Ishikawa (cell line): ENCODE measurements at regions not wholly inside any gene's neighbourhood (a gene's known extent, or its start where the extent isn't known, plus 50 kb on each side); places are given as distances from the start of the nearest gene placed in this dataset.

ENCODE experiments used
- CEBPB ChIP-seq: IDR thresholded peaks from 2 replicates; pipeline ENCODE4 v1.6.1; 2012
- CREB1 ChIP-seq: IDR thresholded peaks from 2 replicates; pipeline ENCODE4 v1.6.1; 2012; ENCODE audit warnings: low read depth
- EGR1 ChIP-seq: IDR thresholded peaks from 2 replicates; pipeline ENCODE4 v1.6.1; 2012
- EP300 ChIP-seq: IDR thresholded peaks from 2 replicates; pipeline ENCODE4 v1.6.1; 2012; ENCODE audit warnings: borderline replicate concordance
- FOXM1 ChIP-seq: IDR thresholded peaks from 2 replicates; pipeline ENCODE4 v1.6.1; 2012; ENCODE audit warnings: low read depth, borderline replicate concordance
- MAX ChIP-seq: IDR thresholded peaks from 2 replicates; pipeline ENCODE4 v1.6.1; 2012
- NFIC ChIP-seq: IDR thresholded peaks from 2 replicates; pipeline ENCODE4 v1.6.1; 2012
- RAD21 ChIP-seq: IDR thresholded peaks from 2 replicates; pipeline ENCODE4 v1.6.1; 2012; ENCODE audit warnings: low read depth
- REST ChIP-seq: IDR thresholded peaks from 2 replicates; pipeline ENCODE4 v1.6.1; 2012; ENCODE audit warnings: low read depth, mild to moderate bottlenecking
- TAF1 ChIP-seq: IDR thresholded peaks from 2 replicates; pipeline ENCODE4 v1.6.1; 2012; ENCODE audit warnings: low read depth, mild to moderate bottlenecking
- TCF12 ChIP-seq: IDR thresholded peaks from 2 replicates; pipeline ENCODE4 v1.6.1; 2012; ENCODE audit warnings: low read depth
- TEAD4 ChIP-seq: IDR thresholded peaks from 2 replicates; pipeline ENCODE4 v1.6.1; 2012
- YY1 ChIP-seq: IDR thresholded peaks from 2 replicates; pipeline ENCODE4 v1.6.1; 2012; ENCODE audit warnings: low read depth
- ZBTB7A ChIP-seq: IDR thresholded peaks from 2 replicates; pipeline ENCODE4 v1.6.1; 2012; ENCODE audit warnings: low read depth
- TF ChIP-seq, protein P1 (sequence below): IDR thresholded peaks from 2 replicates; pipeline ENCODE4 v1.6.1; 2012

- no peak for TF ChIP-seq EP300
These were observed 105.8 kb upstream of the SPATA31D4 start for GRCh38 chr9:81822301-81822865.

GRCh38 chr9:81822967-81823366, 105.3 kb upstream of the SPATA31D4 start:
- TF ChIP-seq EP300 (peak; percentile 19; the same call in 1 of the 2 replicates), MAX (no peak)

DNA sequence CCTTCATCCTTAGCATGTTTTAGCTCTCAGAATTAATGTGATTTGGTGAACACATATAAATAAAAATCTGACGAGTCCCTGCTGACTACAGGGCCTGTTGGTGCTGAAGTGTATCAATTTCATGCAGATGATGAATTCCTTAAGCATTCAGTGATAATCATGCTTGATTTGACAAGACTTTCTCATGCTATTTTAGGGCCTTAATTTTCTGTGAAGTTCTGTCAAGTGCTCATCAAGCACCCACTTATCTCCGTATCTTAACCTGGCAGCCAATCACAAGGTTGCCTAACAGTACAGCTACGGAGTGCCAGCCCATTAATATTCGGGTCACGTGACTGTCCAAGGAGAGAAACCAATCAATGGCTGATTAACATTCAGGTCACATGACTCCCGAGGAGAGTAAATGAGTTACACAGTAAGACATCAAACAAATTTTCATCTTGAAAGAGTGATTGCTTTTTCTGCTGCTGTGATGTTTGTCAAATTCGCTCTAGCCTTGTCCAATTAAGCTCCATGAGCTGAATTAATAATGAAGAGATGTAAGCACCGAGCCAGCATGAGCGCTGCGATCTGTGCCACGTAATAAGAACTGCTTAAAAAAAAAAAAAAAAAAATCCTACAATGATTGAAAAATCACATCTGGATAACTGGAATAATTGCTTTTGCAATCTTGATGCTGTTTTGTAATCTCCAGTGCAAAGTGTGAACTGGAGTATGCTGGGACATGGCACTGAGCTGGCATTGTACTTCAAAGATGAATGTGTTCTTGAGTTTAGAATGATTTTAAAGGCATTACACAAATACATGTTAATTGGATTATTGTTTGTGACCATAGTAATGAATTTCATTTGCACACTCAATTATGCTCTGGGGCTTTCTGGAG, 104.3 kb upstream of the SPATA31D4 start:
- no peak for TF ChIP-seq YY1
- no peak for TF ChIP-seq TEAD4
- no peak for TF ChIP-seq ZBTB7A
- no peak for TF ChIP-seq NFIC

GRCh38 chr9:81824802-81825730, 103.2 kb upstream of the SPATA31D4 start:
- TF ChIP-seq TCF12 = 0 out of 2 replicates have a peak, but pooled peaks have one; percentile 35
- TF ChIP-seq EP300 = peak; percentile 69; the same call in 1 of the 2 replicates
- TF ChIP-seq TEAD4 = peak; percentile 61
- no peak for TF ChIP-seq TAF1

- TF ChIP-seq CREB1 = no peak
- TF ChIP-seq, protein P1, sequence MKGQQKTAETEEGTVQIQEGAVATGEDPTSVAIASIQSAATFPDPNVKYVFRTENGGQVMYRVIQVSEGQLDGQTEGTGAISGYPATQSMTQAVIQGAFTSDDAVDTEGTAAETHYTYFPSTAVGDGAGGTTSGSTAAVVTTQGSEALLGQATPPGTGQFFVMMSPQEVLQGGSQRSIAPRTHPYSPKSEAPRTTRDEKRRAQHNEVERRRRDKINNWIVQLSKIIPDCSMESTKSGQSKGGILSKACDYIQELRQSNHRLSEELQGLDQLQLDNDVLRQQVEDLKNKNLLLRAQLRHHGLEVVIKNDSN = no peak
- TF ChIP-seq REST = no peak
- TF ChIP-seq EP300 = peak; percentile 32; the same call in 1 of the 2 replicates
- peak; percentile 35; the same call in 1 of the 2 replicates for TF ChIP-seq TEAD4
- no peak for TF ChIP-seq EGR1
- no peak for TF ChIP-seq MAX
These were observed 102.2 kb upstream of the SPATA31D4 start for GRCh38 chr9:81825846-81826516.

GRCh38 chr9:81826517-81826906, 101.7 kb upstream of the SPATA31D4 start:
- TF ChIP-seq TCF12 = no peak
- no peak for TF ChIP-seq TEAD4
- no peak for TF ChIP-seq RAD21
- TF ChIP-seq NFIC = no peak
- no peak for TF ChIP-seq EGR1
- TF ChIP-seq CEBPB = no peak
- TF ChIP-seq, protein P1 = no peak
- TF ChIP-seq TAF1 = no peak
- no peak for TF ChIP-seq EP300
- no peak for TF ChIP-seq CREB1
- no peak for TF ChIP-seq MAX
- no peak for TF ChIP-seq FOXM1
- no peak for TF ChIP-seq REST
- no peak for TF ChIP-seq ZBTB7A
- no peak for TF ChIP-seq YY1
